ENCODE measurements at regions not wholly inside any gene's neighbourhood (a gene's known extent, or its start where the extent isn't known, plus 50 kb on each side); places are given as distances from the start of the nearest gene placed in this dataset.
"Not testable (repeated sequence)": the region's sequence is repeated elsewhere in the genome, so short reads cannot be mapped to it uniquely, and the experiment has no call there.

DNA sequence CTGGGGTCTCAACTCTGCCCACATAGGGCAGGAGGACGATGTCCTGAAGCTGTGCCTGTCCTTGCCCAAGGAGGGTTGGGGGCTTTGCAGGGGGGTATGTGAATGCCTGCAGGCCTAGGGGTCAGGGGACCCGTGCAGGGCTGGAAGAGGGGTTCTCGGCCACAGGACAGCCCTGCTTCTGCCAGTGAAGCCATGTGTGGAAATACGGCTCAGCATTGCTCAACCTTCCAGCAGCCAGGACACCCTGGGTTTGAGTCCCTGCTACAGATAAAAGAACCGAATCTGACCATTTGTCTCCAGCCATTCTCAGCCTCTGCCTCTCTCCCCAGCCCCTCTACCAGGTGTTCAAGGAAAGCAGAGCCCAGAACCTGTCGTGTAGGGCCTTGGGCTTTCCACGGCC, 61.9 kb upstream of the SULF2 start:
- DNase-seq (ENCODE audit: low spot score) = not testable (repeated sequence)

DNA sequence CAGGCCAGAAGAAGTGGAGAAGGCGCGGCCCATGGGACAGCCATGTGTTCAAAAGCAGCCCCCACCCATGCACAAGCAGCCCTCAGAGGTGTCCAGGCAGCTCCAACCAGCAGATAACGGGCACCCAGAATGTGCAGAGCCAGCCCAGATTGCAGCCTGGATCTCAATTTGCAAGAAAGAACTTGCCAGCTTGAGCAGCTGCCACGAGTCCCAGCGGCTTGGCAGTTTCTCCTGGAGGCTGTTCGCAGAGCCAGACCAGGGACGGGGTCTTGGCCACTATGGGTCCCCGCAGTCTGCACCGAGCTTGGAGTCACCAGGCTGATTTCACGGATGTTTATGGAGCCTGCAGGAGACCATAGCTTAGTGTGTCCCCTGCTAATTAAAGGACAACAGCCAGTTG, 61.4 kb upstream of the SULF2 start:
- DNase-seq (ENCODE audit: low spot score) = not testable (repeated sequence)

DNA sequence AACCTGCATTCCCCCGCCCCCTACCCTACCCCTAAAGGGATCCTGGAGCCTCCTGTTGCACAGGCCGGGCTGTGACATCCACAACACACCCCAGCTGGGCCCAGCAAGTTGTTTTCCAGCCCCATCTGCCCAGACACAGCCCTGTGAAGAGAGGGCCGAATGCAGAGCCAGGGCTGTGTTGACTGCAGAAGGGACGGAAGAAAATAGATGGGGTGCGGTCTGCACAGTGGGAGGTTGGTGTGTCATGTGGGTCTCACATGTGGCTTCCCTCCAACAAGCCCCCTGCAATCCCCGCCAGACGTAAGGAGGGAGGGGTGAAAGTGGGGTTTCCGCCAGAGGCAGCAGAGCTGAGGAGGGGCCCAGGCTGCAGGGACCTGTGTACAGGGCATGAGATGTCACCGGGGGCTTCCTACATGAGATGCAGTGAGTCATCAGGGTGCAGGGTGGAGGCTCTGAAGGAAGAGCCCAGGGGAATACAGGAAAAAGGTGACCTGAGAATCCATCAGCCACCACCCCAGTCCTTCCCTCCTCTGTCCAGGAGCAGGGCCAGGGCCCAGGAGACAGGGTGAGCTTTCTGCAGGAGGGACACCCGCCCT, 60.2 kb upstream of the SULF2 start:
- DNase-seq (ENCODE audit: low spot score) = not testable (repeated sequence)

DNA sequence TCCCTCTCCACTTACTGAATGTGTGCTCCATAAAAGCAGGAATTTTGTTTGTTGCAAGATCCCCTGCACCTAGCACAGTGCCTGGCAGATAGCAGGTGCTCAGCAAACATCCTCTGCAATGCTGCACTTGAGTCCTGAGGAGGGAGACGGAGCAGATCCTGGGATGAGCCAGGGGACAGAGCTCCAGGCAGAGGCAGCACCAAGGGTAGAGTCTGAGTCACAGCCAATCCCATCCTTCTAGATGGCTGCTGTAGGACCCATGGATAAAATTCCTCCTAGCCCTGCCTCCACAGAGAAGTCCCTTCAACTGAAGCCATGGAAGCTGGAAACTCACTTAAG, 59.3 kb upstream of the SULF2 start:
- DNase-seq (ENCODE audit: low spot score) = not testable (repeated sequence)

DNA sequence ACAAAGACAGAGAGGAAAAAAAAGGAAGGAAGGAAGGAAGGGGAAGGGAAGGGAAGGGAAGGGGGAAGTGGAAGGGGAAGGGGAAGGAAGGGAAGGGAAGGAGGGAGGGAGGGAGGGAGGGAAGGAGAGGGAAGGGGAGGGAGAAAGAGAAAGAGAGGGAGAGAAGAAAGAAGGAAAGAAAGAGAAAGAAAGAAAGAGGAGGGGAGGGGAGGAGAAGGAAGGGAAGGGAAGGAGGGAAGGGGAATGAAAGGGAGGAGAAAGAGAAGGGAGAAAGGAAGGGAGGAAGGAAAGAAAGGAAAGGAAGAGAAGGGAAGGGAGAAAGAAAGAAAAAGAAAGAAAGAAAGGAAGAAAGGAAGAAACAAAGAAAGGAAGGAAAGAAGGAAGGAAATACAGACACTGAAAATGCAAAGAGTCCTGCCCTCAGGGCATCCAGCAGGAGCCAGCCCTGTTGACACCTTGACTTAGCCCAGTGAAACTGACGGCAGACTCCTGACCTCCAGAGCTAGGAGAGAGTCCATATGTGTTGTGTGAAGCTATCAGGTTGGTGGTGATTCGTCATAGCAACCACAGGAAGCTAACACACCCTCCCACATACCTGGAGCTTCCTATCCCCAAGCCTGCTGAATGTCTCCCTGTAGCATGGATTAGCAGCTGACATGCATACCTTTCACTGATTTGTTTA, 58.7 kb upstream of the SULF2 start:
- no peak for DNase-seq (ENCODE audit: low spot score)

GRCh38 chr20:47842950-47843349, 57.7 kb upstream of the SULF2 start:
- not testable (repeated sequence) for DNase-seq (ENCODE audit: low spot score)

GRCh38 chr20:47842004-47842403, 56.7 kb upstream of the SULF2 start:
- DNase-seq (ENCODE audit: low spot score) = not testable (repeated sequence)

GRCh38 chr20:47836256-47836817, 51.1 kb upstream of the SULF2 start:
- DNase-seq (ENCODE audit: low spot score) = not testable (repeated sequence)

Data from mucosa of gallbladder (tissue), 1 donor.